OCI-LY7 (cell line): ENCODE measurements at regions not wholly inside any gene's neighbourhood (a gene's known extent, or its start where the extent isn't known, plus 50 kb on each side); places are given as distances from the start of the nearest gene placed in this dataset.

Experiments used
- BruUV-seq: library from RNA; stranded (reverse); fragments of 400-500 nt; replicated peaks from 2 replicates; lab custom pipeline; 2021; lab: Mats Ljungman, UMichigan
- CTCF ChIA-PET: fragments of 300-600 bp; sonication (Branson Sonifier 250); formaldehyde crosslinking; loops from one replicate; lab custom pipeline; 2022; ENCODE audit warnings: antibody characterized with exemption; ENCODE audit not compliant: unreplicated experiment; lab: Charles Lee
- POLR2A ChIA-PET: fragments of 300-600 bp; sonication (Branson Sonifier 250); formaldehyde crosslinking; loops from one replicate; lab custom pipeline; 2022; ENCODE audit warnings: antibody characterized with exemption; lab: Charles Lee
- DNase-seq: peaks from one replicate; pipeline ENCODE4 v3.0.0-alpha.2; 2015; ENCODE audit warnings: low spot score
- H2AFZ ChIP-seq: fragments of 200-600 bp; sonication (generic), shearing (Covaris generic); 2 replicates; pipeline ENCODE4 v1.6.1; 2014; ENCODE audit warnings: mild to moderate bottlenecking, antibody characterized with exemption, low read length, moderate library complexity
- H3K27ac ChIP-seq: fragments of 200-600 bp; sonication (generic); 2 replicates; pipeline ENCODE4 v1.5.1; 2014; ENCODE audit warnings: mixed run types, low read depth, mild to moderate bottlenecking, moderate library complexity, low read length, inconsistent platforms; ENCODE audit not compliant: poor library complexity, severe bottlenecking
- H3K36me3 ChIP-seq: fragments of 200-600 bp; sonication (generic); 2 replicates; pipeline ENCODE4 v1.6.1; 2014; ENCODE audit warnings: mild to moderate bottlenecking, antibody characterized with exemption, low read length, moderate library complexity, mixed read lengths; ENCODE audit not compliant: insufficient read depth
- H3K4me1 ChIP-seq: fragments of 200-600 bp; sonication (generic); 2 replicates; pipeline ENCODE4 v1.5.1; 2014; ENCODE audit warnings: mild to moderate bottlenecking, low read length; ENCODE audit not compliant: insufficient read depth, poor library complexity, severe bottlenecking
- H3K4me2 ChIP-seq: fragments of 200-600 bp; sonication (generic); 2 replicates; pipeline ENCODE4 v1.6.1; 2014; ENCODE audit warnings: mild to moderate bottlenecking, low read length
- H3K4me3 ChIP-seq: fragments of 200-600 bp; sonication (generic); 2 replicates; pipeline ENCODE4 v1.5.1; 2014; ENCODE audit warnings: mild to moderate bottlenecking, low read depth, low read length; ENCODE audit not compliant: poor library complexity, severe bottlenecking
- H3K79me2 ChIP-seq: fragments of 200-600 bp; sonication (generic); 2 replicates; pipeline ENCODE4 v1.6.1; 2016; ENCODE audit warnings: low read depth, mild to moderate bottlenecking, low read length, moderate library complexity, mixed read lengths; ENCODE audit not compliant: insufficient read depth
- H3K9me2 ChIP-seq: fragments of 200-600 bp; sonication (generic); 2 replicates; pipeline ENCODE4 v1.6.1; 2016; ENCODE audit warnings: mild to moderate bottlenecking, low read length, mixed read lengths; ENCODE audit not compliant: insufficient read depth
- H3K9me3 ChIP-seq: fragments of 200-600 bp; sonication (generic); 2 replicates; pipeline ENCODE4 v1.6.1; 2014; ENCODE audit warnings: mild to moderate bottlenecking, mixed run types, low read length, mixed read lengths
- H4K20me1 ChIP-seq: fragments of 200-600 bp; sonication (generic); 2 replicates; pipeline ENCODE4 v1.6.1; 2014; ENCODE audit warnings: mild to moderate bottlenecking, antibody characterized with exemption, low read length, moderate library complexity, mixed read lengths; ENCODE audit not compliant: insufficient read depth
- EZH2phosphoT487 ChIP-seq: fragments of 200-600 bp; sonication (generic); IDR thresholded peaks from 2 replicates; pipeline ENCODE4 v1.6.1; 2018; ENCODE audit warnings: low read depth, borderline replicate concordance, mild to moderate bottlenecking, mixed run types, antibody characterized with exemption, low read length, moderate library complexity, mixed read lengths
- intact Hi-C: fragments of 100-400 bp; cut with micrococcal nuclease; formaldehyde crosslinking; loops from one replicate; pipeline ENCODE4 v1.10.0; 2022; ENCODE audit not compliant: unreplicated experiment
- TF ChIP-seq, protein P1 (sequence below): fragments of 200-600 bp; sonication (generic); conservative IDR thresholded peaks from 2 replicates; pipeline ENCODE4 v1.5.1; 2014; ENCODE audit warnings: mild to moderate bottlenecking, antibody characterized with exemption, low read length, moderate library complexity, mixed read lengths

- BruUV-seq: no TSS peak
- no peak overlapping the region for H3K4me3 ChIP-seq
- no peak overlapping the region for H3K27ac ChIP-seq
- peaks cover 6% of the 10 kb centered on the region for H3K4me1 ChIP-seq
- DNase-seq: no peak
- no peaks in the 10 kb centered on the region for H4K20me1 ChIP-seq
- no peak overlapping the region for H3K4me2 ChIP-seq
- TF ChIP-seq, protein P1, sequence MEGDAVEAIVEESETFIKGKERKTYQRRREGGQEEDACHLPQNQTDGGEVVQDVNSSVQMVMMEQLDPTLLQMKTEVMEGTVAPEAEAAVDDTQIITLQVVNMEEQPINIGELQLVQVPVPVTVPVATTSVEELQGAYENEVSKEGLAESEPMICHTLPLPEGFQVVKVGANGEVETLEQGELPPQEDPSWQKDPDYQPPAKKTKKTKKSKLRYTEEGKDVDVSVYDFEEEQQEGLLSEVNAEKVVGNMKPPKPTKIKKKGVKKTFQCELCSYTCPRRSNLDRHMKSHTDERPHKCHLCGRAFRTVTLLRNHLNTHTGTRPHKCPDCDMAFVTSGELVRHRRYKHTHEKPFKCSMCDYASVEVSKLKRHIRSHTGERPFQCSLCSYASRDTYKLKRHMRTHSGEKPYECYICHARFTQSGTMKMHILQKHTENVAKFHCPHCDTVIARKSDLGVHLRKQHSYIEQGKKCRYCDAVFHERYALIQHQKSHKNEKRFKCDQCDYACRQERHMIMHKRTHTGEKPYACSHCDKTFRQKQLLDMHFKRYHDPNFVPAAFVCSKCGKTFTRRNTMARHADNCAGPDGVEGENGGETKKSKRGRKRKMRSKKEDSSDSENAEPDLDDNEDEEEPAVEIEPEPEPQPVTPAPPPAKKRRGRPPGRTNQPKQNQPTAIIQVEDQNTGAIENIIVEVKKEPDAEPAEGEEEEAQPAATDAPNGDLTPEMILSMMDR: no peak
- no peak for TF ChIP-seq EZH2phosphoT487
- intact Hi-C loops: no loop called here
- ChIA-PET CTCF (no interaction called here), POLR2A (no interaction called here)
- no peaks in the 10 kb centered on the region for H3K9me3 ChIP-seq
- H3K36me3 ChIP-seq: no peaks in the 10 kb centered on the region
- H2AFZ ChIP-seq: no peak overlapping the region
- no peaks in the 10 kb centered on the region for H3K9me2 ChIP-seq
- no peaks in the 10 kb centered on the region for H3K79me2 ChIP-seq
Measured at GRCh38 chr22:27474112-27474571, 327.4 kb downstream of the MN1 start.

DNA sequence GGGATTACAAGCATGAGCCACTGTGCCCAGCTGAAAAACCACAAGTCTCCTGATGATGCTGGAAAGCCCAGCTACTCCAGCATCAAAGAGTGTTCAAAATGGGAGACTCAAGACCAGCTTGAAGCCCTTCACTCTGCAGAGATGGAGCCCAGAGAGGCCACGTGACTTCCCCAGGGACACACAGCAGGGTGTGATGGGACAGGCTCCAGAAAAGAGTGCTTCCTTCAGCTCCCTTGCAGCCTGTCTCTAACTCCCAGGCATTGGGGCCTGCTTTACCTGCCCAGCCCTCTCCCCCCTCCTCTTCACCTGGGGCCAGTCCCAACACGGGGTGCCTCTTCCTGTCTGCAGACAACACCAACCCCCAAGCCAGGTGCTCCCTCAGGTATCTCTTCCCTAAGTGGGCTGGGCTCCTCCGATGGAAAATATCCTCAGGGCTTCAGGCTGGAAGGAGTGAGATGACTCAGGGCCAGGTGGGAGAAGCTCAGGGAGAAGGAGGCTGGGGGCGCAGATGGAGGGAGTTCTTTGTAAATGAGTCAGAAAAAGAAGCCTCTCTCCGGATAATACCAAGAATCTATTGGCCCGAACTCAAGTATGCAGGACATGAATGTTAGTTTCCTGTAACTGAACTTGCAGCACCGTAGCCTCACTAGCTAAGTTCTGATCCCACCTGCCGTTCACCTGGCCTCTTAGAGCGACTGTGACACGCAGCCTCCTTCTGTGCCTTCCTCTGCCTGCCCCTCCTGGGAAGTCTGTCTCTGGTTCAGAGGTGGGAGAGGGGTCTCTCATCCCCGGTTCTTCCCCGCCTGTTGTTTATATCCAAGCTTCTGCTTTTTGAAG, 326.6 kb downstream of the MN1 start:
- DNase-seq: no peak
- Histone ChIP-seq H3K27ac (no peak overlapping the region), H3K9me3 (no peaks in the 10 kb centered on the region), H3K36me3 (no peaks in the 10 kb centered on the region), H3K4me3 (no peak overlapping the region), H3K9me2 (no peaks in the 10 kb centered on the region), H3K4me1 (peaks cover 6% of the 10 kb centered on the region), H4K20me1 (no peaks in the 10 kb centered on the region), H2AFZ (no peak overlapping the region; the same call in 1 of the 2 replicates), H3K79me2 (no peaks in the 10 kb centered on the region), H3K4me2 (no peak overlapping the region)
- POLR2A ChIA-PET: no interaction called here
- TF ChIP-seq, protein P1: no peak
- no peak for TF ChIP-seq EZH2phosphoT487
- CTCF ChIA-PET: no interaction called here
- no TSS peak for BruUV-seq
- intact Hi-C loops: no loop called here

DNA sequence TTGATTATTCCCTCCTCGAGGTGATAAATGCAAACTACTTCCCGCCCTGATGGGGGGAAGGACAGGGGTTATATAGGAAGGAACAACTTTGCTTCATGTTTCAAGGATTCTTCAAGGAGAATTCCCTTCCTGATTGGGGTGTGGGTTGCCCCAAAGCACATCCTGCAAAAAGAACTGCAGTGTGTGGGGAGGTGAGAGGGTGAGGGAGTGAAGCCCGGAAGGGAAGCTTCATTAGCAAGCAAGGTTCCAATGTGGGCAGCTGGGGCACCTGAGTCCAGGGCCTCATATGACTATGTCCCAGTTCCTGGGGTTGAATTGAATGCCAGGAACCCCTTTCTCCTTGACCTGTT, 326.0 kb downstream of the MN1 start:
- TF ChIP-seq EZH2phosphoT487: no peak
- TF ChIP-seq, protein P1: no peak
- no TSS peak for BruUV-seq

More for the DNA sequence above, 326.0 kb downstream of the MN1 start:
- ChIA-PET CTCF (no interaction called here), POLR2A (no interaction called here)
- Histone ChIP-seq H3K79me2 (no peaks in the 10 kb centered on the region), H4K20me1 (no peaks in the 10 kb centered on the region), H3K36me3 (no peaks in the 10 kb centered on the region), H3K4me1 (peaks cover 6% of the 10 kb centered on the region), H3K4me2 (no peak overlapping the region), H2AFZ (no peak overlapping the region), H3K9me2 (no peaks in the 10 kb centered on the region), H3K27ac (no peak overlapping the region), H3K9me3 (no peaks in the 10 kb centered on the region), H3K4me3 (no peak overlapping the region)
- intact Hi-C loops: no loop called here
- no peak for DNase-seq
